ENCODE measurements at regions not wholly inside any gene's neighbourhood (a gene's known extent, or its start where the extent isn't known, plus 50 kb on each side); places are given as distances from the start of the nearest gene placed in this dataset.

GRCh38 chr16:79480056-79480455, 120.5 kb downstream of the MAF start:
- no peaks in the 10 kb centered on the region for H3K27me3 Mint-ChIP-seq
- H3K4me3 Mint-ChIP-seq, result no peak overlapping the region
- H3K4me1 Mint-ChIP-seq, result no peaks in the 10 kb centered on the region
- H3K9me3 Mint-ChIP-seq, result no peaks in the 10 kb centered on the region
- DNase-seq, result no peak
- H3K27ac Mint-ChIP-seq, result no peak overlapping the region
- no peaks in the 10 kb centered on the region for H3K36me3 Mint-ChIP-seq

- no peak overlapping the region for H3K27ac Mint-ChIP-seq
- H3K27me3 Mint-ChIP-seq, result no peaks in the 10 kb centered on the region
- no peak overlapping the region for H3K4me3 Mint-ChIP-seq
- DNase-seq, result no peak
- H3K4me1 Mint-ChIP-seq, result no peaks in the 10 kb centered on the region
- H3K9me3 Mint-ChIP-seq, result no peaks in the 10 kb centered on the region
- no peaks in the 10 kb centered on the region for H3K36me3 Mint-ChIP-seq
Measured at GRCh38 chr16:79476580-79476979, 124.0 kb downstream of the MAF start.

GRCh38 chr16:79475841-79476240, 124.7 kb downstream of the MAF start:
- H3K4me3 Mint-ChIP-seq, result no peak overlapping the region
- DNase-seq, result no peak

GRCh38 chr16:79473456-79473855, 127.1 kb downstream of the MAF start:
- Mint-ChIP-seq H3K9me3 (no peaks in the 10 kb centered on the region), H3K27me3 (no peaks in the 10 kb centered on the region), H3K4me3 (no peak overlapping the region), H3K36me3 (no peaks in the 10 kb centered on the region), H3K4me1 (no peaks in the 10 kb centered on the region), H3K27ac (no peak overlapping the region)
- no peak for DNase-seq

More at GRCh38 chr16:79475841-79476240, 124.7 kb downstream of the MAF start:
- Mint-ChIP-seq H3K27ac (no peak overlapping the region), H3K36me3 (no peaks in the 10 kb centered on the region), H3K9me3 (no peaks in the 10 kb centered on the region), H3K4me1 (no peaks in the 10 kb centered on the region), H3K27me3 (no peaks in the 10 kb centered on the region)

GRCh38 chr16:79472426-79472825, 128.1 kb downstream of the MAF start:
- no peak overlapping the region for H3K4me3 Mint-ChIP-seq
- no peaks in the 10 kb centered on the region for H3K27me3 Mint-ChIP-seq
- no peak for DNase-seq
- H3K9me3 Mint-ChIP-seq, result no peaks in the 10 kb centered on the region
- H3K36me3 Mint-ChIP-seq, result no peaks in the 10 kb centered on the region
- no peak overlapping the region for H3K27ac Mint-ChIP-seq
- H3K4me1 Mint-ChIP-seq, result no peaks in the 10 kb centered on the region

- DNase-seq, result no peak
- Mint-ChIP-seq H3K9me3 (no peaks in the 10 kb centered on the region), H3K36me3 (no peaks in the 10 kb centered on the region), H3K27me3 (no peaks in the 10 kb centered on the region), H3K27ac (no peak overlapping the region), H3K4me1 (no peaks in the 10 kb centered on the region), H3K4me3 (no peak overlapping the region)
Measured at GRCh38 chr16:79469999-79470398, 130.5 kb downstream of the MAF start.

GRCh38 chr16:79468631-79469030, 131.9 kb downstream of the MAF start:
- Mint-ChIP-seq H3K9me3 (no peaks in the 10 kb centered on the region), H3K27me3 (no peaks in the 10 kb centered on the region), H3K36me3 (no peaks in the 10 kb centered on the region), H3K4me3 (no peak overlapping the region), H3K4me1 (no peaks in the 10 kb centered on the region), H3K27ac (no peak overlapping the region)
- no peak for DNase-seq

GRCh38 chr16:79468121-79468552, 132.4 kb downstream of the MAF start:
- Mint-ChIP-seq H3K27ac (no peak overlapping the region), H3K4me3 (no peak overlapping the region), H3K36me3 (no peaks in the 10 kb centered on the region), H3K9me3 (no peaks in the 10 kb centered on the region), H3K27me3 (no peaks in the 10 kb centered on the region), H3K4me1 (no peaks in the 10 kb centered on the region)
- no peak for DNase-seq

- Mint-ChIP-seq H3K36me3 (no peaks in the 10 kb centered on the region), H3K27me3 (peaks cover 4% of the 10 kb centered on the region), H3K4me1 (no peaks in the 10 kb centered on the region), H3K9me3 (no peaks in the 10 kb centered on the region), H3K4me3 (no peak overlapping the region), H3K27ac (no peak overlapping the region)
- DNase-seq, result no peak
Measured at GRCh38 chr16:79466111-79466510, 134.4 kb downstream of the MAF start.

- H3K9me3 Mint-ChIP-seq, result no peaks in the 10 kb centered on the region
- no peak overlapping the region for H3K4me3 Mint-ChIP-seq
- no peak overlapping the region for H3K27ac Mint-ChIP-seq
- H3K36me3 Mint-ChIP-seq, result no peaks in the 10 kb centered on the region
- H3K4me1 Mint-ChIP-seq, result no peaks in the 10 kb centered on the region
- DNase-seq, result no peak
- peaks cover 9% of the 10 kb centered on the region for H3K27me3 Mint-ChIP-seq
Measured at GRCh38 chr16:79463841-79464240, 136.7 kb downstream of the MAF start.

GRCh38 chr16:79456036-79456435, 144.5 kb downstream of the MAF start:
- no peak for DNase-seq
- Mint-ChIP-seq H3K27ac (no peak overlapping the region), H3K36me3 (no peaks in the 10 kb centered on the region), H3K9me3 (no peaks in the 10 kb centered on the region), H3K27me3 (peaks cover 7% of the 10 kb centered on the region), H3K4me1 (no peaks in the 10 kb centered on the region), H3K4me3 (no peak overlapping the region)

GRCh38 chr16:79452671-79453070, 147.9 kb downstream of the MAF start:
- H3K4me1 Mint-ChIP-seq, result no peaks in the 10 kb centered on the region
- no peaks in the 10 kb centered on the region for H3K9me3 Mint-ChIP-seq
- peaks cover 3% of the 10 kb centered on the region for H3K27me3 Mint-ChIP-seq
- no peak for DNase-seq
- no peaks in the 10 kb centered on the region for H3K36me3 Mint-ChIP-seq
- H3K27ac Mint-ChIP-seq, result no peak overlapping the region
- H3K4me3 Mint-ChIP-seq, result no peak overlapping the region

GRCh38 chr16:79451196-79451816, 149.2 kb downstream of the MAF start:
- peaks cover 3% of the 10 kb centered on the region for H3K27me3 Mint-ChIP-seq
- no peak for DNase-seq
- H3K27ac Mint-ChIP-seq, result no peak overlapping the region
- H3K4me3 Mint-ChIP-seq, result no peak overlapping the region
- no peaks in the 10 kb centered on the region for H3K9me3 Mint-ChIP-seq
- H3K4me1 Mint-ChIP-seq, result no peaks in the 10 kb centered on the region
- no peaks in the 10 kb centered on the region for H3K36me3 Mint-ChIP-seq

- H3K27ac Mint-ChIP-seq, result no peak overlapping the region
- no peak for DNase-seq
- peaks cover 8% of the 10 kb centered on the region for H3K27me3 Mint-ChIP-seq
- H3K4me3 Mint-ChIP-seq, result no peak overlapping the region
- no peaks in the 10 kb centered on the region for H3K36me3 Mint-ChIP-seq
- H3K4me1 Mint-ChIP-seq, result no peaks in the 10 kb centered on the region
- no peaks in the 10 kb centered on the region for H3K9me3 Mint-ChIP-seq
Measured at GRCh38 chr16:79449900-79450299, 150.6 kb downstream of the MAF start.

- DNase-seq, result no peak
- H3K27ac Mint-ChIP-seq, result no peak overlapping the region
- H3K27me3 Mint-ChIP-seq, result peaks cover 8% of the 10 kb centered on the region
- no peaks in the 10 kb centered on the region for H3K9me3 Mint-ChIP-seq
- no peaks in the 10 kb centered on the region for H3K4me1 Mint-ChIP-seq
- H3K4me3 Mint-ChIP-seq, result no peak overlapping the region
- no peaks in the 10 kb centered on the region for H3K36me3 Mint-ChIP-seq
Measured at GRCh38 chr16:79449067-79449769, 151.3 kb downstream of the MAF start.

GRCh38 chr16:79444572-79444971, 156.0 kb downstream of the MAF start:
- no peak overlapping the region for H3K4me3 Mint-ChIP-seq
- no peaks in the 10 kb centered on the region for H3K4me1 Mint-ChIP-seq
- no peak overlapping the region for H3K27ac Mint-ChIP-seq
- no peak for DNase-seq
- H3K27me3 Mint-ChIP-seq, result peaks cover 10% of the 10 kb centered on the region
- no peaks in the 10 kb centered on the region for H3K9me3 Mint-ChIP-seq
- H3K36me3 Mint-ChIP-seq, result no peaks in the 10 kb centered on the region

Measured in activated naive CD8-positive, alpha-beta T cell treated with anti-CD3 and anti-CD28 coated beads for 36 hours (primary cell).